CD14-positive monocyte (primary cell): ENCODE measurements at regions not wholly inside any gene's neighbourhood (a gene's known extent, or its start where the extent isn't known, plus 50 kb on each side); places are given as distances from the start of the nearest gene placed in this dataset.

Experiments
- DNase-seq, 3 donors: peaks; one replicate each; pipeline ENCODE4 v3.0.0-alpha.2; 2011 to 2022
- H2AFZ ChIP-seq: 2 replicates; pipeline ENCODE4 v1.6.0; 2012; ENCODE audit warnings: mild to moderate bottlenecking, low read depth, low read length, inconsistent platforms; ENCODE audit not compliant: insufficient read depth, poor library complexity, severe bottlenecking
- H3K27ac ChIP-seq, 2 donors: 1 replicate in 1 of 2; 2 replicates in 1 of 2; pipeline ENCODE4 v1.5.1; 2012 to 2013; ENCODE audit warnings: low read length in 2 of 2, control low read depth in 1 of 2, inconsistent platforms in 1 of 2, low read depth in 1 of 2, mild to moderate bottlenecking in 1 of 2
- H3K27me3 ChIP-seq, 2 donors: one replicate each; pipeline versions ENCODE4 v1.6.0 to v1.6.1; 2011 to 2013; ENCODE audit warnings: low read length in 2 of 2; ENCODE audit not compliant: control insufficient read depth in 2 of 2, insufficient read depth in 2 of 2
- H3K36me3 ChIP-seq, 2 donors: replicated peaks in 1 of 2; 1 replicate in 1 of 2; 2 replicates in 1 of 2; pipeline versions ENCODE4 v1.5.1 to v1.6.1; 2012 to 2013; ENCODE audit warnings: low read length in 2 of 2, control low read depth in 1 of 2, inconsistent platforms in 1 of 2, mild to moderate bottlenecking in 1 of 2; ENCODE audit not compliant: insufficient read depth in 2 of 2, control insufficient read depth in 1 of 2
- H3K4me1 ChIP-seq, 2 donors: 1 replicate in 1 of 2; 2 replicates in 1 of 2; pipeline versions ENCODE4 v1.5.1 to v1.6.1; 2012 to 2013; ENCODE audit warnings: low read length in 2 of 2, control low read depth in 1 of 2, inconsistent platforms in 1 of 2, mild to moderate bottlenecking in 1 of 2, moderate library complexity in 1 of 2; ENCODE audit not compliant: insufficient read depth in 2 of 2, control insufficient read depth in 1 of 2
- H3K4me2 ChIP-seq: replicated peaks from 2 replicates; pipeline ENCODE3; 2012; ENCODE audit warnings: low read length, moderate library complexity, mild to moderate bottlenecking; ENCODE audit not compliant: poor library complexity, severe bottlenecking; ENCODE audit errors: extremely low read depth
- H3K4me3 ChIP-seq, 3 experiments: fragments of 200-600 bp in 1 of 3; sonication (generic) in 1 of 3; replicated peaks in 1 of 3; 1 replicate in 2 of 3; 2 replicates in 1 of 3; pipeline ENCODE4 v1.5.1; 2011 to 2013; ENCODE audit warnings: low read length in 3 of 3, mild to moderate bottlenecking in 3 of 3, control low read depth in 2 of 3, low read depth in 2 of 3, inconsistent platforms in 1 of 3, moderate library complexity in 1 of 3
- H3K79me2 ChIP-seq: 2 replicates; pipeline ENCODE4 v1.6.0; 2012; ENCODE audit warnings: mild to moderate bottlenecking, control low read depth, inconsistent platforms, low read length, moderate library complexity; ENCODE audit not compliant: insufficient read depth
- H3K9ac ChIP-seq: 2 replicates; pipeline ENCODE4 v1.6.0; 2017; ENCODE audit warnings: low read length, mild to moderate bottlenecking; ENCODE audit not compliant: insufficient read depth, poor library complexity, severe bottlenecking
- H3K9me3 ChIP-seq, 2 donors: replicated peaks in 1 of 2; 1 replicate in 1 of 2; 2 replicates in 1 of 2; pipeline versions ENCODE4 v1.5.1 to v1.6.1; 2012 to 2013; ENCODE audit warnings: low read length in 2 of 2, control low read depth in 1 of 2; ENCODE audit not compliant: control insufficient read depth in 1 of 2, insufficient read depth in 1 of 2
- H4K20me1 ChIP-seq: 2 replicates; pipeline ENCODE4 v1.6.0; 2012; ENCODE audit warnings: mild to moderate bottlenecking, low read length, control low read depth, moderate library complexity; ENCODE audit not compliant: insufficient read depth
- H3K27ac Mint-ChIP-seq, 7 donors: one replicate each; pipeline ENCODE4 v1.8.0; 2020; ENCODE audit warnings: mild to moderate bottlenecking in 7 of 7, mixed read lengths in 7 of 7, moderate library complexity in 6 of 7, inconsistent platforms in 2 of 7
- H3K27me3 Mint-ChIP-seq, 3 donors: one replicate each; pipeline ENCODE4 v1.8.0; 2021 to 2022; ENCODE audit warnings: low read depth in 3 of 3, mild to moderate bottlenecking in 3 of 3, mixed read lengths in 3 of 3, moderate library complexity in 3 of 3, inconsistent platforms in 1 of 3
- H3K36me3 Mint-ChIP-seq, 2 donors: one replicate each; pipeline ENCODE4 v1.8.0; 2020; ENCODE audit warnings: mixed read lengths in 2 of 2, inconsistent platforms in 1 of 2, mild to moderate bottlenecking in 1 of 2
- H3K4me1 Mint-ChIP-seq: one replicate; pipeline ENCODE4 v1.8.0; 2020; ENCODE audit warnings: mild to moderate bottlenecking, mixed read lengths
- H3K4me3 Mint-ChIP-seq, 2 donors: one replicate each; pipeline ENCODE4 v1.8.0; 2020; ENCODE audit warnings: mild to moderate bottlenecking in 2 of 2, mixed read lengths in 2 of 2, moderate library complexity in 1 of 2
- H3K9me3 Mint-ChIP-seq, 7 donors: one replicate each; pipeline ENCODE4 v1.8.0; 2020 to 2022; ENCODE audit warnings: mixed read lengths in 7 of 7, mild to moderate bottlenecking in 6 of 7, moderate library complexity in 6 of 7, inconsistent platforms in 2 of 7
- WGBS: methylation state at CpG from one replicate; pipeline ENCODE4 v1.1.5; 2013; ENCODE audit warnings: missing lambda C conversion rate; ENCODE audit not compliant: insufficient coverage; 5-methylcytosine and 5-hydroxymethylcytosine counted together
- intact Hi-C, 2 donors: fragments of 100-400 bp; cut with micrococcal nuclease; formaldehyde crosslinking; loops; one replicate each; pipeline versions ENCODE4 v1.15.0 to v1.15.1; 2023
- TF ChIP-seq, protein P1 (sequence below): fragments of 200-600 bp; IDR thresholded peaks from one replicate; pipeline ENCODE4 v1.8.0; 2022; ENCODE audit warnings: antibody characterized with exemption, mild to moderate bottlenecking

DNA sequence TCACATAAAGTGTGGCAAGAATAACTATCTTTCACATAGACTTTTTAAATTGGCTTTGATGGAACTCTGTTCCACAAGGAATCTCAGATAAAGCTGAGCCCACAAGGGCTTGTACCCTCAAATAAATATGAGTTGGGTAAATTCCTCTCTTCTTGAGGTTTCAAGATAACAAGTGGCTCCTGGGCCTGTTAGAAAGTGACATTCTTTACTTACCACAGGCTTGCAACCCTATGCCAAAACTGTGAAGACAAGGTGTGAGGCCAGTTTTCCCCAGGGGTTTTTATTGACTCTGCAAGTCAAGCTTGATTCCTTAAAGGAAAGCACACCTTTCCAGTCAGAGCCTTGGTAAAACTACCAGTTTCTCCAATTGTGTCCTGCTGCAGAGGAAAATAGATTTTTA is 664.8 kb upstream of the GJE1 start:
- H3K4me3 Mint-ChIP-seq: no peak overlapping the region
- no peaks in the 10 kb centered on the region for H3K79me2 ChIP-seq
- no peak overlapping the region for H3K9ac ChIP-seq
- H3K9me3 Mint-ChIP-seq: peaks cover 1 to 9% (median 4%) of the 10 kb centered on the region in 7 donors
- H3K9me3 ChIP-seq: peaks cover 0 to 3% of the 10 kb centered on the region in 2 donors
- H3K4me1 Mint-ChIP-seq: no peaks in the 10 kb centered on the region
- TF ChIP-seq, protein P1, sequence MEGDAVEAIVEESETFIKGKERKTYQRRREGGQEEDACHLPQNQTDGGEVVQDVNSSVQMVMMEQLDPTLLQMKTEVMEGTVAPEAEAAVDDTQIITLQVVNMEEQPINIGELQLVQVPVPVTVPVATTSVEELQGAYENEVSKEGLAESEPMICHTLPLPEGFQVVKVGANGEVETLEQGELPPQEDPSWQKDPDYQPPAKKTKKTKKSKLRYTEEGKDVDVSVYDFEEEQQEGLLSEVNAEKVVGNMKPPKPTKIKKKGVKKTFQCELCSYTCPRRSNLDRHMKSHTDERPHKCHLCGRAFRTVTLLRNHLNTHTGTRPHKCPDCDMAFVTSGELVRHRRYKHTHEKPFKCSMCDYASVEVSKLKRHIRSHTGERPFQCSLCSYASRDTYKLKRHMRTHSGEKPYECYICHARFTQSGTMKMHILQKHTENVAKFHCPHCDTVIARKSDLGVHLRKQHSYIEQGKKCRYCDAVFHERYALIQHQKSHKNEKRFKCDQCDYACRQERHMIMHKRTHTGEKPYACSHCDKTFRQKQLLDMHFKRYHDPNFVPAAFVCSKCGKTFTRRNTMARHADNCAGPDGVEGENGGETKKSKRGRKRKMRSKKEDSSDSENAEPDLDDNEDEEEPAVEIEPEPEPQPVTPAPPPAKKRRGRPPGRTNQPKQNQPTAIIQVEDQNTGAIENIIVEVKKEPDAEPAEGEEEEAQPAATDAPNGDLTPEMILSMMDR: no peak
- no peaks in the 10 kb centered on the region for H3K4me1 ChIP-seq
- DNase-seq: no peak
- no peaks in the 10 kb centered on the region for H3K27me3 Mint-ChIP-seq
- H3K36me3 ChIP-seq: no peaks in the 10 kb centered on the region
- H3K27ac ChIP-seq: no peak overlapping the region
- H2AFZ ChIP-seq: no peak overlapping the region
- no peak overlapping the region for H3K4me2 ChIP-seq
- no peaks in the 10 kb centered on the region for H4K20me1 ChIP-seq
- intact Hi-C loops: no loop called here
- no peak overlapping the region for H3K4me3 ChIP-seq
- no peaks in the 10 kb centered on the region for H3K36me3 Mint-ChIP-seq
- no peak overlapping the region for H3K27ac Mint-ChIP-seq
- no peaks in the 10 kb centered on the region for H3K27me3 ChIP-seq

DNA sequence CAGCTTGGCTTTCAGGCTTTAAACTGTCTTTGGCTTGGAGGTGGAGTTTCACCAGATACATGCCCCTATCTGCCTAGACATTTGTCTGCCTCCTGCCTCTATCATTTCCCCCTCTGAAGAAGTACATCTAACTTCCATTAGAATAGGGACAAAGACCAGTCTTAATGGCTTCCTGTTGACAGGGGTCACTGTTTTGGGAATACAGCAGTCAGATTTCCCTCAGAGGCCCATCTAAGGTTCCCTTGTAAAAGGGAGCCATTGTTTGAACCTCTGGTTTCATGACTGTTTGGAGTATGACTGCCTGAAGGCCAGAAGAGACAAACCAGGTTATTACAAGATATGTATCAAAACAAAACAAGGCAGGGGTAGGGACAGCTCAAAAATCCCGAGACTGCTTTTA is 665.7 kb upstream of the GJE1 start:
- no peak overlapping the region for H2AFZ ChIP-seq
- TF ChIP-seq, protein P1: no peak
- Mint-ChIP-seq H3K4me3 (no peak overlapping the region), H3K4me1 (no peaks in the 10 kb centered on the region), H3K27me3 (no peaks in the 10 kb centered on the region), H3K9me3 (peaks cover 1 to 6% (median 3%) of the 10 kb centered on the region in 7 donors), H3K27ac (no peak overlapping the region), H3K36me3 (no peaks in the 10 kb centered on the region)
- no peaks in the 10 kb centered on the region for H3K79me2 ChIP-seq
- H4K20me1 ChIP-seq: no peaks in the 10 kb centered on the region
- DNase-seq: no peak
- intact Hi-C loops: no loop called here
- no peak overlapping the region for H3K4me2 ChIP-seq
- no peaks in the 10 kb centered on the region for H3K27me3 ChIP-seq
- no peak overlapping the region for H3K9ac ChIP-seq
- peaks cover 0 to 3% of the 10 kb centered on the region in 2 donors for H3K9me3 ChIP-seq
- 100% methylated on average over 1 of the region's 1 CpG for WGBS
- H3K27ac ChIP-seq: no peak overlapping the region
- no peak overlapping the region for H3K4me3 ChIP-seq
- H3K4me1 ChIP-seq: no peaks in the 10 kb centered on the region
- no peaks in the 10 kb centered on the region for H3K36me3 ChIP-seq
